GM19324 (cell line): ENCODE measurements at regions not wholly inside any gene's neighbourhood (a gene's known extent, or its start where the extent isn't known, plus 50 kb on each side); places are given as distances from the start of the nearest gene placed in this dataset.

ENCODE experiments used
- ATAC-seq: cut with Tn5 transposase; IDR thresholded peaks from one replicate; pipeline ENCODE4 v1.9.1; 2021; ENCODE audit warnings: mild to moderate bottlenecking, moderate library complexity; ENCODE audit not compliant: unreplicated experiment, low FRiP score

- no peak for ATAC-seq
These were observed 61.6 kb upstream of the RAB27B start for GRCh38 chr18:54766634-54767033.

GRCh38 chr18:54767098-54767497, 61.2 kb upstream of the RAB27B start:
- ATAC-seq: no peak

GRCh38 chr18:54769526-54770464, 58.5 kb upstream of the RAB27B start:
- ATAC-seq: no peak

GRCh38 chr18:54772056-54772455, 56.2 kb upstream of the RAB27B start:
- ATAC-seq: no peak

GRCh38 chr18:54774423-54774822, 53.9 kb upstream of the RAB27B start:
- no peak for ATAC-seq

- ATAC-seq: no peak
These were observed 53.2 kb upstream of the RAB27B start for GRCh38 chr18:54774981-54775665.

GRCh38 chr18:54775686-54776085, 52.6 kb upstream of the RAB27B start:
- ATAC-seq: no peak

- no peak for ATAC-seq
These were observed 51.8 kb upstream of the RAB27B start for GRCh38 chr18:54776282-54776977.

- peak; percentile 51 for ATAC-seq
These were observed 51.0 kb upstream of the RAB27B start for GRCh38 chr18:54777118-54777791.

GRCh38 chr18:54777989-54778388, 50.3 kb upstream of the RAB27B start:
- no peak for ATAC-seq
